ENCODE measurements at regions not wholly inside any gene's neighbourhood (a gene's known extent, or its start where the extent isn't known, plus 50 kb on each side); places are given as distances from the start of the nearest gene placed in this dataset.

DNA sequence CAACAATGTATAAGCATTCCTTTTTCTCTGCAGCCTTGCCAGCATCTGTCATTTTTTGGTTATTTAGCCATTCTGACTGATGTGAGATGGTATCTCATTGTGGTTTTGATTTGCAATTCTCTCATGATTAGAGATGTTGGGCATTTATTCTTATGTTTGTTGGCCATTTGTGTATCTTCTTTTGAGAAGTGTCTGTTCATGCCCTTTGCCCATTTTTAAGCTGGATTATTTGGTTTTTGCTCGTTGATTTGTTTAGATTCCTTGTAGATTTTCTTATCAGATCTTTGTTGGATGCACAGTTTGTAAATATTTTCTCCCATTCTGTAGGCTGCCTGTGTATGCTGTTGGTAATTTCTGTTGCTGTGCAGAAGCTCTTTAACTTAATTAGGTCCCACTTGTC, 259.6 kb upstream of the SESN3 start:
- TF ChIP-seq, protein P1, sequence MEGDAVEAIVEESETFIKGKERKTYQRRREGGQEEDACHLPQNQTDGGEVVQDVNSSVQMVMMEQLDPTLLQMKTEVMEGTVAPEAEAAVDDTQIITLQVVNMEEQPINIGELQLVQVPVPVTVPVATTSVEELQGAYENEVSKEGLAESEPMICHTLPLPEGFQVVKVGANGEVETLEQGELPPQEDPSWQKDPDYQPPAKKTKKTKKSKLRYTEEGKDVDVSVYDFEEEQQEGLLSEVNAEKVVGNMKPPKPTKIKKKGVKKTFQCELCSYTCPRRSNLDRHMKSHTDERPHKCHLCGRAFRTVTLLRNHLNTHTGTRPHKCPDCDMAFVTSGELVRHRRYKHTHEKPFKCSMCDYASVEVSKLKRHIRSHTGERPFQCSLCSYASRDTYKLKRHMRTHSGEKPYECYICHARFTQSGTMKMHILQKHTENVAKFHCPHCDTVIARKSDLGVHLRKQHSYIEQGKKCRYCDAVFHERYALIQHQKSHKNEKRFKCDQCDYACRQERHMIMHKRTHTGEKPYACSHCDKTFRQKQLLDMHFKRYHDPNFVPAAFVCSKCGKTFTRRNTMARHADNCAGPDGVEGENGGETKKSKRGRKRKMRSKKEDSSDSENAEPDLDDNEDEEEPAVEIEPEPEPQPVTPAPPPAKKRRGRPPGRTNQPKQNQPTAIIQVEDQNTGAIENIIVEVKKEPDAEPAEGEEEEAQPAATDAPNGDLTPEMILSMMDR (IDR thresholded peaks at IDR 0.05), result no peak
- TF ChIP-seq SIN3A (IDR thresholded peaks at IDR 0.05; ENCODE audit: borderline replicate concordance, insufficient read depth, low read depth, low read length), result no peak

Data from Panc1 (cell line).